Thoracic aorta (tissue), 2 donors: ENCODE measurements at regions not wholly inside any gene's neighbourhood (a gene's known extent, or its start where the extent isn't known, plus 50 kb on each side); places are given as distances from the start of the nearest gene placed in this dataset.
"Not testable (repeated sequence)": the region's sequence is repeated elsewhere in the genome, so short reads cannot be mapped to it uniquely, and the experiment has no call there.

Experiments used
- ATAC-seq: fragments of 150-250 bp; one replicate; pipeline ENCODE4 v1.8.0; 2017; ENCODE audit warnings: low read depth; ENCODE audit not compliant: insufficient number of reproducible peaks, low FRiP score
- DNase-seq: peaks from one replicate; pipeline ENCODE4 v3.0.0-alpha.2; 2020; ENCODE audit warnings: low spot score
- H3K27ac ChIP-seq, 2 donors: fragments of 200-600 bp; sonication (generic); 1 replicate in 1 of 2; 2 replicates in 1 of 2; pipeline ENCODE4 v1.5.1; 2016; ENCODE audit warnings: mild to moderate bottlenecking in 2 of 2, moderate library complexity in 2 of 2
- H3K27me3 ChIP-seq: fragments of 200-600 bp; sonication (generic); replicated peaks from 2 replicates; pipeline ENCODE4 v1.6.0; 2016; ENCODE audit warnings: mild to moderate bottlenecking; ENCODE audit not compliant: insufficient read depth
- H3K36me3 ChIP-seq: fragments of 200-600 bp; sonication (generic); one replicate; pipeline ENCODE4 v1.5.1; 2016
- H3K4me1 ChIP-seq, 2 donors: fragments of 200-600 bp; sonication (generic); 1 replicate in 1 of 2; 2 replicates in 1 of 2; pipeline versions ENCODE4 v1.5.1 to v1.6.0; 2016; ENCODE audit warnings: low read depth in 2 of 2, mild to moderate bottlenecking in 1 of 2; ENCODE audit not compliant: control insufficient read depth in 1 of 2
- H3K4me3 ChIP-seq: fragments of 200-600 bp; sonication (generic); 2 replicates; pipeline ENCODE4 v1.5.1; 2016; ENCODE audit warnings: mild to moderate bottlenecking
- H3K9me3 ChIP-seq: fragments of 200-600 bp; sonication (generic); 2 replicates; pipeline ENCODE4 v1.5.1; 2016
- TF ChIP-seq, protein P1 (sequence below): fragments of 200-600 bp; sonication (generic); IDR thresholded peaks from one replicate; pipeline ENCODE4 v1.5.1; 2019; ENCODE audit warnings: antibody characterized with exemption

DNA sequence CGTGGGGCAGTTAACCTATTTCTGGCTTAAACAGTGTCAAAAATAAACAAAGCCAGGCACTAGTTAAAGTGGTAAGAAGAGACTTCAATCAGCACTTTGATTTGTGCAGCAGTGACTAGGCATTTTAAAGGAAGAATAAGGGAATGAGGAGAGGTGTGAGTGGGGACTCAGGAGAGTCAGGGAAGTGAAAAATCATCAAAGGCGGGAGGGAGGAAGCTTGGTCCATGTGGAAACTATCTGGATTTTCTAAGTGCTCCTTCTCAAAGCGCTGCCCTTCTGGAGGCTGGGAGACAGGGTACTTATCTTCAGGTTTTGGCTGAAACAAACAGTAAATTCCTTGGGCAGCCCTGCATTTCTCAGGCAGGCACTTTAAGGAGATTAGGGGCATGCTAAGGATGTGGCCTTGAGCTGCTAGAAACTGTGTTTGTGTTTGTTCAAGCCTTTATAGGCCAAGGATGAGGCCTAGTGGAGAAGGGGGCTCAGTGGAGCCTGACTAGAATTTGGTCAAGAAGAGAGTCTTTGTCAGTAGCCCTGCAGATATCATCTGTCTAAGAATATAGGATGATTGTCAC, 486.5 kb downstream of the SIPA1L2 start:
- TF ChIP-seq, protein P1, sequence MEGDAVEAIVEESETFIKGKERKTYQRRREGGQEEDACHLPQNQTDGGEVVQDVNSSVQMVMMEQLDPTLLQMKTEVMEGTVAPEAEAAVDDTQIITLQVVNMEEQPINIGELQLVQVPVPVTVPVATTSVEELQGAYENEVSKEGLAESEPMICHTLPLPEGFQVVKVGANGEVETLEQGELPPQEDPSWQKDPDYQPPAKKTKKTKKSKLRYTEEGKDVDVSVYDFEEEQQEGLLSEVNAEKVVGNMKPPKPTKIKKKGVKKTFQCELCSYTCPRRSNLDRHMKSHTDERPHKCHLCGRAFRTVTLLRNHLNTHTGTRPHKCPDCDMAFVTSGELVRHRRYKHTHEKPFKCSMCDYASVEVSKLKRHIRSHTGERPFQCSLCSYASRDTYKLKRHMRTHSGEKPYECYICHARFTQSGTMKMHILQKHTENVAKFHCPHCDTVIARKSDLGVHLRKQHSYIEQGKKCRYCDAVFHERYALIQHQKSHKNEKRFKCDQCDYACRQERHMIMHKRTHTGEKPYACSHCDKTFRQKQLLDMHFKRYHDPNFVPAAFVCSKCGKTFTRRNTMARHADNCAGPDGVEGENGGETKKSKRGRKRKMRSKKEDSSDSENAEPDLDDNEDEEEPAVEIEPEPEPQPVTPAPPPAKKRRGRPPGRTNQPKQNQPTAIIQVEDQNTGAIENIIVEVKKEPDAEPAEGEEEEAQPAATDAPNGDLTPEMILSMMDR, result no peak
- Histone ChIP-seq H3K4me1 (peaks cover 11 to 18% of the 10 kb centered on the region in 2 donors), H3K27ac (peak overlapping the region; percentile 73 to 76), H3K36me3 (no peaks in the 10 kb centered on the region), H3K27me3 (no peaks in the 10 kb centered on the region), H3K9me3 (peaks cover 5% of the 10 kb centered on the region), H3K4me3 (no peak overlapping the region)
- ATAC-seq (no peak), DNase-seq (no peak)

DNA sequence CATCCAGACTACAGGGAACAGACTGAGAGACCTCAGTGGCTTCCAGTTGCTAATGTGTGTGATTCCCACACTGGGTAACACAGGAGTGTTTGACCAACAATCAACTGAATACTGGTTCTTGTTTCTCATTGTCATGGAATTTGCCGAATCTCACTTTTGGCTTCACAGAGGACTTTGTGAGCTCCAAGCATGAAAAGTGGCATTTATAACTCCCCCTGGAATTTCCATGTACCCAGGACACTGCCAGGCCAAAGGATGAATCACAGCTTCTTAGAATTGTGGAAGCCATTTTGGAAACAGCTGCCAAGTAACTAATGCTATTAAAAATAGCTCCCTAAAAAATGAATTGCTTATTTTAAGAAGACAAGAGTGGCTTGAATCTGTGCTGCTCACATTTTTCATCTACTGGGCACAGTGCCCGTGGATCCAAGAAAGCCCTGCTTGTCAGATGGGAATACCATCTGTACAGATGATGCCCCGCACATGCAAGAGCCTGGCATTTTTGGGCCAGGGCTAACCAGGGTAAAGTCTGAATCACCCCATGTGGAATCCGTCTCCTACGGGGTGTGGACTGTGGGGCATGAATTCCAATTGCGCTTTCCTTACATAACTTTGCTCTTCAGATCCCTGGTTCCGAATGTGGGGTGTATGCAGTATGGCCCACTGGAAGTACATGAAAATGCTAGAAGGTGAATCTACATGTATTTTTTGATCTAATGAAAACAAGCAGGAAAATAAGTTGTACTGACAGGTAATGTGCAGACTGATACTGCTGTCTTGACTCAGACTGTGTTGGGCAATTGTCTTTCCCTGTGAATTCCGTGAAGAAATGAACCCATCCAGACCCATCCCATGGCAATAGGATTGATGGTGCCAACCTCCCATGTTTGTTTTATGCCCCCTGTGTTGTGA, 487.3 kb downstream of the SIPA1L2 start:
- Histone ChIP-seq H3K4me1 (peaks cover 11 to 18% of the 10 kb centered on the region in 2 donors), H3K27ac (peak overlapping the region; percentile 73 to 76), H3K36me3 (no peaks in the 10 kb centered on the region), H3K9me3 (peaks cover 5% of the 10 kb centered on the region), H3K27me3 (no peaks in the 10 kb centered on the region), H3K4me3 (peak overlapping the region; percentile 42)
- TF ChIP-seq, protein P1, result no peak
- ATAC-seq, result peak; percentile 88
- peak; percentile 48 for DNase-seq

DNA sequence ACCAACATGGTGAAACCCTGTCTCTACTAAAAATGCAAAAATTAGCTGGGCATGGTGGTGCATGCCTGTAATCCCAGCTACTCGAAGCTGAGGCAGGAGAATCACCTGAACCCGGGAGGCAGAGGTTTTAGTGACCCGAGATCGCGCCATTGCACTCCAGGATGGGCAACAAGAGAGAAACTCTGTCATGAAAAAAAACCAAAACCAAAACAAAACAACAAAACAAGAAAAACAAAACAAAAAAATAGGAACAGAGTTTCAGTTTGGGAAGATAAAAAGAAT, 488.8 kb downstream of the SIPA1L2 start:
- H3K4me3 ChIP-seq, H3K36me3 ChIP-seq, H3K27me3 ChIP-seq, ATAC-seq, H3K9me3 ChIP-seq, H3K27ac ChIP-seq, DNase-seq: not testable (repeated sequence)
- peaks cover 11 to 18% of the 10 kb centered on the region in 2 donors for H3K4me1 ChIP-seq

DNA sequence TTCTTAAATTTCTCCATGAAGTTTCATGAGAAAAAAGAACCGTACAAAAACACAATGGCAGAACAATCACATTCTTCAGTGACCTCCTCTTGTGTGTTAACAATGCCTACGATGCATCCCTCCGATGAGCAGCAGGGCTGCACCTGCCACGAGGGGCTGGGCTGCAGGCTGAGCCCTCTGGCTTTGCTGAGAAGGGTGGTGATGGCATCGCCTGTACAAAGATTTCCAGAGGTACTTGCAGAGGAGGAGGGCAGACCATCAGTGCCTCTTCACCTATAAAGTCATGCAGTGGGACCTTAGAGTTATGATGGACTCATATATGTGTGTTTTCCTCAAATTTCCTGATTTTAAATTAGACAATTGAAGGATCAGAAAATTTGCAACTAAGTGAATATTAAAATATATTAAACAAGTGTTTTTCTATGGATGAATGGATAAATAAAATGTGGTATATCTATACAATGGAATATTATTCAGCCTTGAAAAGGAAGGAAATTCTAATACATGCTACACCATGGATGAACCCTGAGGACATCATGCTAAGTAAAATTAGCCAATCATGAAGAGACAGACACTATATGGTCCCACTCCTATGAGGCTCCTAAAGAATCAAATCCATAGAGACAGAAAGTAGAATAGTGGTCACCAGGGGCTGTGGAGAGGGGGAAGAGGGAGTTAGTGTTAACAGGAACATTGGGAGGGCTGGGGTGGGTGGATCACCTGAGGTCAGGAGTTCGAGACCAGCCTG, 489.3 kb downstream of the SIPA1L2 start:
- no peak overlapping the region for H3K4me3 ChIP-seq
- H3K9me3 ChIP-seq, result peaks cover 5% of the 10 kb centered on the region
- peaks cover 11 to 18% of the 10 kb centered on the region in 2 donors for H3K4me1 ChIP-seq
- DNase-seq (no peak), ATAC-seq (no peak)
- H3K36me3 ChIP-seq, result no peaks in the 10 kb centered on the region
- TF ChIP-seq, protein P1, result no peak
- no peaks in the 10 kb centered on the region for H3K27me3 ChIP-seq
- H3K27ac ChIP-seq, result no peak overlapping the region

DNA sequence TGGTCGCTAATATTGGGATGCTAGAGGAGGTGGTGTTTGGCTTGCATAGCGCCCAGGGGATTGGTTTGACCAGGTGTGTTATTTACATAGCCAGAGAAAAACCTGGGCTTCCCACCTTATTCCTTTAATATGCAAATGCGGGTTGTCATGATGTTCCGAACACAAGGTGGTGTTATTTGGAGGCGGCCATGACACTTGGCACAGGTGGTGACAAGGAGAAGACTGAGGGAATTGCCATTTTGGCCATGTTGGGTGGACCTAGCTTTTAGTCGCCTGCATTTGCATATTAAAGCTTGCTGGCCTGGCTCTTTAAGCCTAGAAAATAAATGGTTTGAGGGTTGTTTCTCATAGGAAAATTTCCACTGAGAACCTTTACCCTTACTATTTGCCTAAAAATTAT, 490.5 kb downstream of the SIPA1L2 start:
- Histone ChIP-seq H3K4me1 (peaks cover 16 to 23% of the 10 kb centered on the region in 2 donors), H3K4me3 (no peak overlapping the region), H3K36me3 (no peaks in the 10 kb centered on the region), H3K27ac (no peak overlapping the region), H3K9me3 (peaks cover 5% of the 10 kb centered on the region), H3K27me3 (no peaks in the 10 kb centered on the region)
- no peak for ATAC-seq
- TF ChIP-seq, protein P1, result no peak
- DNase-seq, result no peak
